GM23338 (cell line): ENCODE measurements at regions not wholly inside any gene's neighbourhood (a gene's known extent, or its start where the extent isn't known, plus 50 kb on each side); places are given as distances from the start of the nearest gene placed in this dataset.

Experiments used
- ATAC-seq: fragments of 200-7000 bp; cut with Tn5 transposase; 3 replicates; pipeline ENCODE4 v1.9.1; 2020
- DNase-seq: peaks from one replicate; pipeline ENCODE4 v3.0.0-alpha.2; 2015; ENCODE audit warnings: low spot score
- H2AFZ ChIP-seq: fragments of 200-600 bp; sonication (generic); 2 replicates; pipeline ENCODE4 v1.8.0; 2016; ENCODE audit warnings: antibody characterized with exemption, mild to moderate bottlenecking, moderate library complexity
- H3F3A ChIP-seq: fragments of 200-600 bp; sonication (generic); replicated peaks from 2 replicates; pipeline ENCODE4 v1.8.0; 2017; ENCODE audit warnings: antibody characterized with exemption, mixed run types, low read depth
- H3K27ac ChIP-seq: fragments of 200-600 bp; sonication (generic); 2 replicates; pipeline ENCODE4 v1.6.1; 2016; ENCODE audit warnings: low read depth
- H3K27me3 ChIP-seq: fragments of 200-600 bp; sonication (generic); 2 replicates; pipeline ENCODE4 v1.8.0; 2016; ENCODE audit warnings: mild to moderate bottlenecking, mixed run types, moderate library complexity; ENCODE audit not compliant: insufficient read depth
- H3K36me3 ChIP-seq: fragments of 200-600 bp; sonication (generic); 2 replicates; pipeline ENCODE4 v1.8.0; 2016; ENCODE audit warnings: mild to moderate bottlenecking; ENCODE audit not compliant: insufficient read depth
- H3K4me1 ChIP-seq: fragments of 200-600 bp; sonication (generic); 2 replicates; pipeline ENCODE4 v1.8.0; 2016; ENCODE audit warnings: mild to moderate bottlenecking, moderate library complexity; ENCODE audit not compliant: insufficient read depth
- H3K4me2 ChIP-seq: fragments of 200-600 bp; sonication (generic); 2 replicates; pipeline ENCODE4 v1.7.1; 2017; ENCODE audit warnings: mixed run types
- H3K4me3 ChIP-seq: fragments of 200-600 bp; sonication (generic); 2 replicates; pipeline ENCODE4 v1.6.1; 2016; ENCODE audit warnings: mixed run types
- H3K79me2 ChIP-seq: fragments of 200-600 bp; sonication (generic); replicated peaks from 2 replicates; pipeline ENCODE4 v1.8.0; 2017; ENCODE audit warnings: mild to moderate bottlenecking; ENCODE audit not compliant: insufficient read depth
- H3K9me2 ChIP-seq: fragments of 200-600 bp; sonication (generic); 2 replicates; pipeline ENCODE4 v1.8.0; 2017; ENCODE audit not compliant: insufficient read depth
- H4K20me1 ChIP-seq: fragments of 200-600 bp; sonication (generic); replicated peaks from 2 replicates; pipeline ENCODE4 v1.8.0; 2017; ENCODE audit warnings: mild to moderate bottlenecking; ENCODE audit not compliant: insufficient read depth
- H3K27ac Mint-ChIP-seq: 2 replicates; pipeline ENCODE4 v1.8.0; 2020; ENCODE audit warnings: inconsistent platforms, mild to moderate bottlenecking, moderate library complexity, mixed read lengths
- H3K27me3 Mint-ChIP-seq: 3 replicates; pipeline ENCODE4 v1.8.0; 2022; ENCODE audit warnings: low read depth, mild to moderate bottlenecking, moderate library complexity, mixed read lengths, inconsistent platforms; ENCODE audit not compliant: insufficient read depth, poor library complexity
- H3K36me3 Mint-ChIP-seq: 3 replicates; pipeline ENCODE4 v1.8.0; 2021; ENCODE audit warnings: low read depth, mild to moderate bottlenecking, inconsistent platforms, moderate library complexity, mixed read lengths
- H3K4me1 Mint-ChIP-seq: 3 replicates; pipeline ENCODE4 v1.8.0; 2020; ENCODE audit warnings: mild to moderate bottlenecking, inconsistent platforms, mixed read lengths
- H3K4me3 Mint-ChIP-seq: 3 replicates; pipeline ENCODE4 v1.8.0; 2021; ENCODE audit warnings: moderate library complexity, mild to moderate bottlenecking, inconsistent platforms, mixed read lengths
- H3K9me3 Mint-ChIP-seq: 3 replicates; pipeline ENCODE4 v1.8.0; 2020; ENCODE audit warnings: moderate library complexity, mild to moderate bottlenecking, inconsistent platforms, mixed read lengths
- CREB1 ChIP-seq: fragments of 250-450 bp; sonication (Bioruptor Pico); IDR thresholded peaks from 2 replicates; pipeline ENCODE4 v1.5.0; 2020; ENCODE audit warnings: low read depth, mild to moderate bottlenecking, moderate library complexity
- CTCF ChIP-seq, 2 experiments: fragments of 200-600 bp in 1 of 2; sonication (generic) in 1 of 2; conservative IDR thresholded peaks; 2 replicates each; pipeline versions ENCODE4 v1.5.1 to v1.6.1; 2016 to 2017; ENCODE audit warnings: antibody characterized with exemption in 2 of 2, low read depth in 2 of 2, mild to moderate bottlenecking in 2 of 2, moderate library complexity in 1 of 2
- ETS1 ChIP-seq: IDR thresholded peaks from 2 replicates; pipeline ENCODE4 v1.6.1; 2016; ENCODE audit warnings: antibody characterized with exemption
- EZH2 ChIP-seq: fragments of 200-600 bp; sonication (generic); IDR thresholded peaks from one replicate; pipeline ENCODE4 v1.8.0; 2017; ENCODE audit warnings: antibody characterized with exemption, mild to moderate bottlenecking, low read depth; ENCODE audit not compliant: unreplicated experiment
- EZH2phosphoT487 ChIP-seq: fragments of 200-600 bp; sonication (generic); IDR thresholded peaks from one replicate; pipeline ENCODE4 v1.8.1; 2018; ENCODE audit warnings: antibody characterized with exemption; ENCODE audit not compliant: unreplicated experiment
- JUNB ChIP-seq: IDR thresholded peaks from one replicate; pipeline ENCODE4 v1.6.1; 2016; ENCODE audit warnings: antibody characterized with exemption; ENCODE audit not compliant: unreplicated experiment
- POLR2AphosphoS5 ChIP-seq: IDR thresholded peaks from 2 replicates; pipeline ENCODE4 v1.6.1; 2016; ENCODE audit warnings: antibody characterized with exemption, low read depth
- ZNF114 ChIP-seq: fragments of 250-450 bp; sonication (Bioruptor Pico); IDR thresholded peaks from 2 replicates; pipeline ENCODE4 v1.5.0; 2020; ENCODE audit warnings: mild to moderate bottlenecking, moderate library complexity
- ZNF462 ChIP-seq: fragments of 250-450 bp; sonication (Bioruptor Pico); IDR thresholded peaks from 2 replicates; pipeline ENCODE4 v1.5.0; 2020; ENCODE audit warnings: mild to moderate bottlenecking, moderate library complexity

- DNase-seq (no peak), ATAC-seq (no peak)
- H3F3A ChIP-seq, result no peaks in the 10 kb centered on the region
- Mint-ChIP-seq H3K36me3 (no peaks in the 10 kb centered on the region), H3K4me3 (no peak overlapping the region), H3K27ac (no peak overlapping the region), H3K27me3 (peaks cover 2% of the 10 kb centered on the region), H3K4me1 (no peaks in the 10 kb centered on the region), H3K9me3 (no peaks in the 10 kb centered on the region; the same call in 2 of the 3 replicates)
- no peak overlapping the region for H3K4me2 ChIP-seq
- no peaks in the 10 kb centered on the region for H3K4me1 ChIP-seq
- TF ChIP-seq CREB1 (CRISPR knock-in tag), result no peak
- TF ChIP-seq EZH2, result no peak
- TF ChIP-seq ZNF462, result no peak
- no peak for TF ChIP-seq EZH2phosphoT487
- TF ChIP-seq CTCF (conservative IDR thresholded peaks at IDR 0.05; ENCODE audit: low read depth in 2 of 2), result no peak
- TF ChIP-seq ETS1, result no peak
- no peak for TF ChIP-seq JUNB
- TF ChIP-seq ZNF114 (CRISPR knock-in tag), result no peak
- no peak for TF ChIP-seq POLR2AphosphoS5
- H3K79me2 ChIP-seq, result no peaks in the 10 kb centered on the region
- no peaks in the 10 kb centered on the region for H3K36me3 ChIP-seq
- H3K4me3 ChIP-seq, result no peak overlapping the region
- H3K27ac ChIP-seq, result no peak overlapping the region
- no peak overlapping the region for H2AFZ ChIP-seq
- H3K9me2 ChIP-seq, result no peaks in the 10 kb centered on the region
- no peaks in the 10 kb centered on the region for H3K27me3 ChIP-seq
- H4K20me1 ChIP-seq, result no peaks in the 10 kb centered on the region
Measured at GRCh38 chr15:38622304-38622703, 57.7 kb upstream of the RASGRP1 start.
